Liver (tissue), 8 donors: ENCODE measurements at regions not wholly inside any gene's neighbourhood (a gene's known extent, or its start where the extent isn't known, plus 50 kb on each side); places are given as distances from the start of the nearest gene placed in this dataset.

ENCODE experiments used
- DNase-seq: peaks from one replicate; pipeline ENCODE4 v3.0.0-alpha.2; 2017; ENCODE audit warnings: low spot score
- H3K27ac ChIP-seq, 2 donors: one replicate each; pipeline ENCODE4 v1.7.0; 2013; ENCODE audit warnings: inconsistent platforms in 2 of 2, low read length in 2 of 2, control low read depth in 1 of 2, low read depth in 1 of 2, mild to moderate bottlenecking in 1 of 2
- H3K27me3 ChIP-seq, 4 donors: one replicate each; pipeline versions ENCODE4 v1.6.1 to v1.7.0; 2013; ENCODE audit warnings: low read length in 3 of 4, inconsistent platforms in 1 of 4, mild to moderate bottlenecking in 1 of 4, moderate library complexity in 1 of 4; ENCODE audit not compliant: control insufficient read depth in 4 of 4, insufficient read depth in 4 of 4
- H3K36me3 ChIP-seq, 4 donors: one replicate each; pipeline versions ENCODE4 v1.6.1 to v1.7.0; 2013; ENCODE audit warnings: low read length in 3 of 4, mild to moderate bottlenecking in 3 of 4, low read depth in 1 of 4, moderate library complexity in 1 of 4; ENCODE audit not compliant: control insufficient read depth in 4 of 4, insufficient read depth in 3 of 4
- H3K4me1 ChIP-seq, 4 donors: one replicate each; pipeline versions ENCODE4 v1.6.1 to v1.7.0; 2013; ENCODE audit warnings: low read length in 3 of 4, mild to moderate bottlenecking in 3 of 4, moderate library complexity in 1 of 4; ENCODE audit not compliant: control insufficient read depth in 4 of 4, insufficient read depth in 4 of 4
- H3K4me3 ChIP-seq, 3 donors: one replicate each; pipeline versions ENCODE4 v1.6.1 to v1.7.0; 2013; ENCODE audit warnings: low read length in 3 of 3, control low read depth in 1 of 3, low read depth in 1 of 3, mild to moderate bottlenecking in 1 of 3
- H3K9ac ChIP-seq, 2 donors: one replicate each; pipeline ENCODE4 v1.7.0; 2013; ENCODE audit warnings: low read length in 2 of 2, mild to moderate bottlenecking in 2 of 2, moderate library complexity in 2 of 2, control low read depth in 1 of 2, low read depth in 1 of 2
- H3K9me3 ChIP-seq, 4 donors: one replicate each; pipeline versions ENCODE4 v1.6.1 to v1.7.0; 2013; ENCODE audit warnings: low read length in 3 of 4; ENCODE audit not compliant: control insufficient read depth in 4 of 4
- EGR1 ChIP-seq, 2 donors: IDR thresholded peaks; 2 replicates each; pipeline ENCODE4 v1.6.1; 2016 to 2018; ENCODE audit warnings: antibody characterized with exemption in 2 of 2, low read depth in 2 of 2
- FOXA1 ChIP-seq: IDR thresholded peaks from 2 replicates; pipeline ENCODE4 v1.6.1; 2016; ENCODE audit warnings: antibody characterized with exemption
- FOXA2 ChIP-seq: IDR thresholded peaks from 2 replicates; pipeline ENCODE4 v1.6.1; 2016; ENCODE audit warnings: antibody characterized with exemption
- GABPA ChIP-seq, 2 donors: IDR thresholded peaks in 1 of 2; conservative IDR thresholded peaks in 1 of 2; 2 replicates each; pipeline ENCODE4 v1.6.1; 2016; ENCODE audit warnings: antibody characterized with exemption in 2 of 2, mild to moderate bottlenecking in 1 of 2, moderate library complexity in 1 of 2
- HNF4A ChIP-seq, 2 donors: conservative IDR thresholded peaks; 2 replicates each; pipeline ENCODE4 v1.6.1; 2016; ENCODE audit warnings: antibody characterized with exemption in 2 of 2, mild to moderate bottlenecking in 2 of 2
- HNF4G ChIP-seq: IDR thresholded peaks from 2 replicates; pipeline ENCODE4 v1.6.1; 2016; ENCODE audit warnings: antibody characterized with exemption
- JUND ChIP-seq, 2 donors: IDR thresholded peaks; 2 replicates each; pipeline ENCODE4 v1.6.1; 2016; ENCODE audit warnings: antibody characterized with exemption in 2 of 2
- NR2F2 ChIP-seq: IDR thresholded peaks from 2 replicates; pipeline ENCODE4 v1.6.1; 2016; ENCODE audit warnings: antibody characterized with exemption
- RXRA ChIP-seq, 2 donors: IDR thresholded peaks; 2 replicates each; pipeline ENCODE4 v1.6.1; 2017 to 2018; ENCODE audit warnings: antibody characterized with exemption in 2 of 2, mild to moderate bottlenecking in 1 of 2
- SP1 ChIP-seq: IDR thresholded peaks from 2 replicates; pipeline ENCODE4 v1.6.1; 2018; ENCODE audit warnings: antibody characterized with exemption, mild to moderate bottlenecking
- TAF1 ChIP-seq: conservative IDR thresholded peaks from 2 replicates; pipeline ENCODE4 v1.6.1; 2016; ENCODE audit warnings: antibody characterized with exemption, mild to moderate bottlenecking
- YY1 ChIP-seq: IDR thresholded peaks from 2 replicates; pipeline ENCODE4 v1.6.1; 2016; ENCODE audit warnings: antibody characterized with exemption, mild to moderate bottlenecking
- WGBS: extraction: QIAGEN DNeasy Blood & Tissue Kit; methylation state at CpG from one replicate; pipeline ENCODE4 v1.1.7; 2013; 5-methylcytosine and 5-hydroxymethylcytosine counted together
- TF ChIP-seq, protein P1 (sequence below): fragments of 150-350 bp; IDR thresholded peaks from 2 replicates; pipeline ENCODE4 v1.5.1; 2017; ENCODE audit warnings: improper control_type of control experiment, low read depth, low read length; ENCODE audit not compliant: missing input control
- TF ChIP-seq, protein P2 (sequence below): IDR thresholded peaks from 2 replicates; pipeline ENCODE4 v1.6.1; 2016; ENCODE audit warnings: antibody characterized with exemption
- TF ChIP-seq, protein P3 (sequence below): IDR thresholded peaks from 2 replicates; pipeline ENCODE4 v1.6.1; 2016; ENCODE audit warnings: antibody characterized with exemption
- TF ChIP-seq, protein P4 (sequence below): IDR thresholded peaks from 2 replicates; pipeline ENCODE4 v1.6.1; 2016; ENCODE audit warnings: antibody characterized with exemption, mild to moderate bottlenecking
- TF ChIP-seq, protein P5 (sequence below): IDR thresholded peaks from 2 replicates; pipeline ENCODE4 v1.6.1; 2016; ENCODE audit warnings: antibody characterized with exemption
- donor health status: healthy.
- donor health status: healthy.
- donor health status: healthy.
- donor health status: healthy.
- donor health status: healthy.

DNA sequence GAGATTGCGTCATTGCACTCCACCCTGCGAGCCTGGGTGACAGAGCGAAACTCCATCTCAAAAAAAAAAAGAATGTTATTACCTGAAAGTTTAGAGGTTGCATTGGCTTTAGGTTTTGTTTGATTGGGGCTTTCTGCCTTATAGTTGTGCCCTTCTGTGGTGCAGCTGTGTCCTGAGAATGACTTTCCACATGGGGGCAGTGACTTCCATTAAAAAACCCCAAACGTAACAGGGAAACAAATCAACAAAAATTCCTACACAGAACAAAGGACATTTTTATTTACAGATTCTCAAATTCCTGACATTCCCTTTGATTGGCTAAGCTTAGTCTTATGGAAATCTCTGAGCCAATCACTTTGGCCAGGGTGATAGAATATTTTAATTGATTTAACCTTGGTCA lies 154.1 kb upstream of the GPR149 start:
- no peaks in the 10 kb centered on the region for H3K9me3 ChIP-seq
- no peak for DNase-seq
- H3K4me3 ChIP-seq = no peak overlapping the region
- peaks cover 0 to 2% (median 0%) of the 10 kb centered on the region in 4 donors for H3K27me3 ChIP-seq
- no peaks in the 10 kb centered on the region for H3K4me1 ChIP-seq
- TF ChIP-seq, protein P1, sequence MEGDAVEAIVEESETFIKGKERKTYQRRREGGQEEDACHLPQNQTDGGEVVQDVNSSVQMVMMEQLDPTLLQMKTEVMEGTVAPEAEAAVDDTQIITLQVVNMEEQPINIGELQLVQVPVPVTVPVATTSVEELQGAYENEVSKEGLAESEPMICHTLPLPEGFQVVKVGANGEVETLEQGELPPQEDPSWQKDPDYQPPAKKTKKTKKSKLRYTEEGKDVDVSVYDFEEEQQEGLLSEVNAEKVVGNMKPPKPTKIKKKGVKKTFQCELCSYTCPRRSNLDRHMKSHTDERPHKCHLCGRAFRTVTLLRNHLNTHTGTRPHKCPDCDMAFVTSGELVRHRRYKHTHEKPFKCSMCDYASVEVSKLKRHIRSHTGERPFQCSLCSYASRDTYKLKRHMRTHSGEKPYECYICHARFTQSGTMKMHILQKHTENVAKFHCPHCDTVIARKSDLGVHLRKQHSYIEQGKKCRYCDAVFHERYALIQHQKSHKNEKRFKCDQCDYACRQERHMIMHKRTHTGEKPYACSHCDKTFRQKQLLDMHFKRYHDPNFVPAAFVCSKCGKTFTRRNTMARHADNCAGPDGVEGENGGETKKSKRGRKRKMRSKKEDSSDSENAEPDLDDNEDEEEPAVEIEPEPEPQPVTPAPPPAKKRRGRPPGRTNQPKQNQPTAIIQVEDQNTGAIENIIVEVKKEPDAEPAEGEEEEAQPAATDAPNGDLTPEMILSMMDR = no peak
- TF ChIP-seq SP1 (no peak), YY1 (no peak), RXRA (IDR thresholded peaks at IDR 0.05) (no peak), GABPA (IDR thresholded peaks at IDR 0.05 in 1 of 2, conservative IDR thresholded peaks at IDR 0.05 in 1 of 2) (no peak), FOXA2 (no peak), HNF4G (no peak), NR2F2 (no peak), FOXA1 (no peak), HNF4A (conservative IDR thresholded peaks at IDR 0.05) (no peak), JUND (IDR thresholded peaks at IDR 0.05) (no peak), TAF1 (no peak)
- TF ChIP-seq, protein P2, sequence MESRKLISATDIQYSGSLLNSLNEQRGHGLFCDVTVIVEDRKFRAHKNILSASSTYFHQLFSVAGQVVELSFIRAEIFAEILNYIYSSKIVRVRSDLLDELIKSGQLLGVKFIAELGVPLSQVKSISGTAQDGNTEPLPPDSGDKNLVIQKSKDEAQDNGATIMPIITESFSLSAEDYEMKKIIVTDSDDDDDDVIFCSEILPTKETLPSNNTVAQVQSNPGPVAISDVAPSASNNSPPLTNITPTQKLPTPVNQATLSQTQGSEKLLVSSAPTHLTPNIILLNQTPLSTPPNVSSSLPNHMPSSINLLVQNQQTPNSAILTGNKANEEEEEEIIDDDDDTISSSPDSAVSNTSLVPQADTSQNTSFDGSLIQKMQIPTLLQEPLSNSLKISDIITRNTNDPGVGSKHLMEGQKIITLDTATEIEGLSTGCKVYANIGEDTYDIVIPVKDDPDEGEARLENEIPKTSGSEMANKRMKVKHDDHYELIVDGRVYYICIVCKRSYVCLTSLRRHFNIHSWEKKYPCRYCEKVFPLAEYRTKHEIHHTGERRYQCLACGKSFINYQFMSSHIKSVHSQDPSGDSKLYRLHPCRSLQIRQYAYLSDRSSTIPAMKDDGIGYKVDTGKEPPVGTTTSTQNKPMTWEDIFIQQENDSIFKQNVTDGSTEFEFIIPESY = no peak
- TF ChIP-seq, protein P3, sequence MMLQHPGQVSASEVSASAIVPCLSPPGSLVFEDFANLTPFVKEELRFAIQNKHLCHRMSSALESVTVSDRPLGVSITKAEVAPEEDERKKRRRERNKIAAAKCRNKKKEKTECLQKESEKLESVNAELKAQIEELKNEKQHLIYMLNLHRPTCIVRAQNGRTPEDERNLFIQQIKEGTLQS = no peak
- TF ChIP-seq, protein P4, sequence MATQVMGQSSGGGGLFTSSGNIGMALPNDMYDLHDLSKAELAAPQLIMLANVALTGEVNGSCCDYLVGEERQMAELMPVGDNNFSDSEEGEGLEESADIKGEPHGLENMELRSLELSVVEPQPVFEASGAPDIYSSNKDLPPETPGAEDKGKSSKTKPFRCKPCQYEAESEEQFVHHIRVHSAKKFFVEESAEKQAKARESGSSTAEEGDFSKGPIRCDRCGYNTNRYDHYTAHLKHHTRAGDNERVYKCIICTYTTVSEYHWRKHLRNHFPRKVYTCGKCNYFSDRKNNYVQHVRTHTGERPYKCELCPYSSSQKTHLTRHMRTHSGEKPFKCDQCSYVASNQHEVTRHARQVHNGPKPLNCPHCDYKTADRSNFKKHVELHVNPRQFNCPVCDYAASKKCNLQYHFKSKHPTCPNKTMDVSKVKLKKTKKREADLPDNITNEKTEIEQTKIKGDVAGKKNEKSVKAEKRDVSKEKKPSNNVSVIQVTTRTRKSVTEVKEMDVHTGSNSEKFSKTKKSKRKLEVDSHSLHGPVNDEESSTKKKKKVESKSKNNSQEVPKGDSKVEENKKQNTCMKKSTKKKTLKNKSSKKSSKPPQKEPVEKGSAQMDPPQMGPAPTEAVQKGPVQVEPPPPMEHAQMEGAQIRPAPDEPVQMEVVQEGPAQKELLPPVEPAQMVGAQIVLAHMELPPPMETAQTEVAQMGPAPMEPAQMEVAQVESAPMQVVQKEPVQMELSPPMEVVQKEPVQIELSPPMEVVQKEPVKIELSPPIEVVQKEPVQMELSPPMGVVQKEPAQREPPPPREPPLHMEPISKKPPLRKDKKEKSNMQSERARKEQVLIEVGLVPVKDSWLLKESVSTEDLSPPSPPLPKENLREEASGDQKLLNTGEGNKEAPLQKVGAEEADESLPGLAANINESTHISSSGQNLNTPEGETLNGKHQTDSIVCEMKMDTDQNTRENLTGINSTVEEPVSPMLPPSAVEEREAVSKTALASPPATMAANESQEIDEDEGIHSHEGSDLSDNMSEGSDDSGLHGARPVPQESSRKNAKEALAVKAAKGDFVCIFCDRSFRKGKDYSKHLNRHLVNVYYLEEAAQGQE = no peak
- TF ChIP-seq, protein P5, sequence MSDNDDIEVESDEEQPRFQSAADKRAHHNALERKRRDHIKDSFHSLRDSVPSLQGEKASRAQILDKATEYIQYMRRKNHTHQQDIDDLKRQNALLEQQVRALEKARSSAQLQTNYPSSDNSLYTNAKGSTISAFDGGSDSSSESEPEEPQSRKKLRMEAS = no peak
- WGBS = 70% methylated on average over 4 of the region's 4 CpGs
- no peak overlapping the region for H3K9ac ChIP-seq
- no peaks in the 10 kb centered on the region for H3K36me3 ChIP-seq
- H3K27ac ChIP-seq = no peak overlapping the region

DNA sequence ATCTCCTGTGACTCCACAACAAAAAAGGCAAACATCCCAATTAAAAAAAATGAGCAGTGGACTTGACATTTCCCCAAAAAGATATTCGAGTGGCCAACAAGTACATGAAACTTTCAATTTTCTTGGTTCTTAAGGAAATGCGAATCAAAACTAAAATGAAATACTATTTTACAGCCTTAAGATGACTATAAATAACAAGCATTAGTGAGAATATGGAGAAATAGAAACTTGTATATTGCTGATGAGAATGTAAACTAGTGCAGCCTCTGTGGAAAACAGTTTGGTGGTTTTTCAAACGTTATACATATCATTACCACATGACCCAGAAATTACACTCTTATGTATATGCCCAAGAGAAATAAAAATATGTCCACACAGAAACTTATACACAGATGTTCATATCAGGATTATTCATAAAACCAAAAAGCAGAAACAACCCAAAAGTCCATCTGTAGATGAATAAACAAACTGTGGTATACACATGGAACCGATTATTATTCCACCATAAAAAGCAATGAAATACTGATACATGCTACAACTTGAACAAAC lies 153.2 kb upstream of the GPR149 start:
- Histone ChIP-seq H3K27ac (no peak overlapping the region), H3K4me1 (no peaks in the 10 kb centered on the region), H3K4me3 (no peak overlapping the region), H3K27me3 (peaks cover 0 to 2% (median 0%) of the 10 kb centered on the region in 4 donors), H3K36me3 (no peaks in the 10 kb centered on the region), H3K9ac (no peak overlapping the region), H3K9me3 (no peaks in the 10 kb centered on the region)
- no peak for DNase-seq
- WGBS = 70% methylated on average over 4 of the region's 4 CpGs
- TF ChIP-seq, protein P1 = no peak
- TF ChIP-seq YY1 (no peak), SP1 (no peak), FOXA1 (no peak), JUND (IDR thresholded peaks at IDR 0.05) (no peak), EGR1 (IDR thresholded peaks at IDR 0.05; ENCODE audit: low read depth in 2 of 2) (no peak)
- TF ChIP-seq, protein P2 = no peak
